Fibroblast of villous mesenchyme (primary cell): ENCODE measurements at regions not wholly inside any gene's neighbourhood (a gene's known extent, or its start where the extent isn't known, plus 50 kb on each side); places are given as distances from the start of the nearest gene placed in this dataset.

Source experiments
- DNase-seq: peaks from one replicate; pipeline ENCODE4 v3.0.0-alpha.2; 2010; ENCODE audit warnings: low read depth
- H3K4me3 ChIP-seq: 2 replicates; pipeline ENCODE4 v1.5.1; 2011; ENCODE audit warnings: low read depth, mild to moderate bottlenecking, low read length
- TF ChIP-seq, protein P1 (sequence below): IDR thresholded peaks from 2 replicates; pipeline ENCODE4 v1.5.1; 2012; ENCODE audit warnings: low read depth, mild to moderate bottlenecking, low read length; ENCODE audit not compliant: insufficient read depth

DNA sequence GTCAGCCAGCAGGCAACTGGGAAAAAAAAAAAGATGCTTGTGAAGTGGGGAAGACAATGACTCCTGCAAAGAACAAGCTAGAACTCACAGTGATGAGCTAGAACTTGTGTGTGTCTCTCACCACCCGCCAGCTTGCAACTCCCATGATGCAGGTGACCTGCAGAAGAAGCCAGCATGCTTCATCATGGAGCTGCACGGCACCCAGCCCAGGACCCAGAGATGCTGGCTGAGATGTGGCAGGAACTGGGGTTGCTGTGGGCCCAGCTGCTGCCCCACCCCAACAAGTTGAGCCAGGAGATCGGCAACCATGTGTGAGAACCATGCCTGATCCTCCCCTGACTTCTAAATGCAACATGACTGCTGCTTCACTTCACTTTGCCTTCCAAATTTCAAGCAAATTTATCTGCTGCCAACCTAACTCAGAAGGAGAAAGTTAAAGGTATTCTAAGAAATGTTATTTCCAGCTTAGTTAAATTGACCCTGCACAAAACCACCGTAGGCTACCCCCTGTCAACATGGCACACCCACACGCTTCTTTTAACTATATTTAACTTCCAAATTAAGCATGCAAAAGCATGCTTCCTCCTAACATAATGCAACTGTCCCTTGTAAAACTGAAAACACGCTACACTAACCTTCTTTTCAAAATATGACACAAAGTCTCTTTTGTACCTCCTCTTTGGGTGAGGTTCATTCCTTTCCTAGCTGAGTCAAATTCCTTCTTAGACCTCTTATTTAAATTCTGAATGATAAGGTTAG lies 166.0 kb upstream of the IGSF21 start:
- TF ChIP-seq, protein P1, sequence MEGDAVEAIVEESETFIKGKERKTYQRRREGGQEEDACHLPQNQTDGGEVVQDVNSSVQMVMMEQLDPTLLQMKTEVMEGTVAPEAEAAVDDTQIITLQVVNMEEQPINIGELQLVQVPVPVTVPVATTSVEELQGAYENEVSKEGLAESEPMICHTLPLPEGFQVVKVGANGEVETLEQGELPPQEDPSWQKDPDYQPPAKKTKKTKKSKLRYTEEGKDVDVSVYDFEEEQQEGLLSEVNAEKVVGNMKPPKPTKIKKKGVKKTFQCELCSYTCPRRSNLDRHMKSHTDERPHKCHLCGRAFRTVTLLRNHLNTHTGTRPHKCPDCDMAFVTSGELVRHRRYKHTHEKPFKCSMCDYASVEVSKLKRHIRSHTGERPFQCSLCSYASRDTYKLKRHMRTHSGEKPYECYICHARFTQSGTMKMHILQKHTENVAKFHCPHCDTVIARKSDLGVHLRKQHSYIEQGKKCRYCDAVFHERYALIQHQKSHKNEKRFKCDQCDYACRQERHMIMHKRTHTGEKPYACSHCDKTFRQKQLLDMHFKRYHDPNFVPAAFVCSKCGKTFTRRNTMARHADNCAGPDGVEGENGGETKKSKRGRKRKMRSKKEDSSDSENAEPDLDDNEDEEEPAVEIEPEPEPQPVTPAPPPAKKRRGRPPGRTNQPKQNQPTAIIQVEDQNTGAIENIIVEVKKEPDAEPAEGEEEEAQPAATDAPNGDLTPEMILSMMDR: no peak
- H3K4me3 ChIP-seq: no peak overlapping the region
- no peak for DNase-seq

DNA sequence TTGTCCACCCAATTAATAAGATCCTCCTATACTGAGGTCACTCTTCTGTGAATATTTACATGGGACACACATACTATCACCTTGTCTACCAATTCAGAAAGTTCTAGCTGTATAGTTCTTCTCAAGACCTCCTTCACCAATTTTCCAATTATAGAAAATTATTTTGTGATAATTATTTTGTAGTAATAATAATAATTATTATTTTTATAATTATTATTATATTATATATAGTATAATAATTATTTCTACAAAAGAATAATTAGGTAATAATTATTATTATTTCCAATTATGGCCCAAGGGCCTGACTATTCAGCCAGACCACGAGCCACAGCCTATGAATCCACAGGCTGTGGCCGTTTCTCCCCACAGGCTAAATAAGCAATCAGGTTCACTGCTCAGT lies 164.1 kb upstream of the IGSF21 start:
- no peak for DNase-seq
- TF ChIP-seq, protein P1: no peak
- no peak overlapping the region for H3K4me3 ChIP-seq

DNA sequence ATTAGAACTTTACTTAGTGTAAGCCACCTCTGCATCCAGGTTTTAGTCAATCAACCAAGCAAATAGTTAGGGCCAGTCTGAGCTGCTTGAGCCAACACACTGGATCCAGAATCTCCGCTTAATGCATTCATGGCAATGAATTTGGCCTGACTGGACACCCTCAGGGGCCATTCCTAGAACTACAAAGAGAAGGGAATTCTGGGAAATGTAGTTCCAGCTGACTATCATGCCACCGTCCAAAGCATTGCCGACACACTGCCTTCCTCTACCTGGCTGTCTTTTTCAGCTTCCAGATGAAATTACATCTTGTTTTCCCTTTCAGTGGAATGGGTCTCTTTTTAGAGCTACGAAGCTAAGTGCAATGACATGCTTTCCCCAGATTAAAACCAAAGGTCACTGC lies 163.0 kb upstream of the IGSF21 start:
- no peak overlapping the region for H3K4me3 ChIP-seq
- TF ChIP-seq, protein P1: no peak
- DNase-seq: no peak

DNA sequence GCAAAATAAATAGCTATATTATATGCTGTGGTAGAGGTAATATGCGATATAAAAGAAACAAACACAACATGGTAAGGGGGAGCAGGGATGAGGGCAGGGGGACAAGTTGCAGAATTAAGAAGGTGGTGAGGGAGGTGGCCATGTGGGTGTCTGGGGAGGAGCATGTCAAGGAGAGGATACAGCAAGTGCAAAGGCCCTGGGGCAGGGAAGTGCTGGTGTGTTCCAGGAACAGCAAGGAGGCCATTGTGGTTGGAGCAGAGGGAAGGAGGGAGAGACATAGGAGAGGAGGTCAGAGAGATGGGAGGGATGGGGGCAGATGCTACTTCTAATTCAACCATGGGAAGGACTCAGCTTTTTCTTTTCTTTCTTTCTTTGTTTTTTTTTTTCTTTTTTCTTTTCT lies 161.2 kb upstream of the IGSF21 start:
- TF ChIP-seq, protein P1: no peak
- DNase-seq: no peak
- no peak overlapping the region for H3K4me3 ChIP-seq

DNA sequence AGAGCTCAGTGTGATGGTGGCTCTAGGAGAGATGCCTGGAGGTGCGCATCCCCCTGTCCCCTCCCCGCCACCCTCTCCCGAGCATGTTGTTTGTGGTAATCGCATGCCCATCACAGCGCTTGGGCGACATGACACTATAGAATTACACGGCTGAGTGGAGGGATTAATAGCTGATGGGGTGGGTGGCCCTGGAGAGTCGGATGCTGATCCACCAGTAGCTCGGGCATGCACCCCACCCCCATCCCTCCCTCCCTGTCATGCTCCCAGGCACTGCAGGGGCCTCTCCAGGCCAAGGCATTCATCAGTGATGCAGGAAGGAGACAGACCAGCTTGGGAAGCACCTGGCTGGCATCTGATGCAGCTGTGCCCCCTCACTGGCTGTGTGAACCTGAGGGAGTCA lies 159.0 kb upstream of the IGSF21 start:
- DNase-seq: no peak
- no peak overlapping the region for H3K4me3 ChIP-seq
- TF ChIP-seq, protein P1: no peak

DNA sequence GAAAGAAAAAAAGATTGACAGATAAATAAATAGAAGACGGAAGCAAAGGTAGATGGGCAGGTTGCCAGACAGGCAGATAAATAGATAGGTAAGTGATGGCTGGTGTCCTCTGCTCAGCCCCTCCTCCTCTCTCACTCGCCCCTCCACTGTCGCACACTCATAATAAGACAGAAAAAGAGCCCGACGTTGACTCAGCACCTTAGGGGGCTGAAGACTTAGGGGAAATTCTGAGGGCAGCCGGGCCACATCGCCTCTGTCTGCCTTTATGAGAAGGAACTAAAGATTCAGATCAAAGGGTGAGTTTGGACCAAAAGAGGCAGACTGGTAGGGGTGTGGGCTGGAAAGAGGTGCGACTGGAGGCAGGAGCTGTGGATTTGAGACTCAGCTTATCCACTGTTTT lies 158.1 kb upstream of the IGSF21 start:
- no peak overlapping the region for H3K4me3 ChIP-seq
- no peak for DNase-seq
- TF ChIP-seq, protein P1: no peak

DNA sequence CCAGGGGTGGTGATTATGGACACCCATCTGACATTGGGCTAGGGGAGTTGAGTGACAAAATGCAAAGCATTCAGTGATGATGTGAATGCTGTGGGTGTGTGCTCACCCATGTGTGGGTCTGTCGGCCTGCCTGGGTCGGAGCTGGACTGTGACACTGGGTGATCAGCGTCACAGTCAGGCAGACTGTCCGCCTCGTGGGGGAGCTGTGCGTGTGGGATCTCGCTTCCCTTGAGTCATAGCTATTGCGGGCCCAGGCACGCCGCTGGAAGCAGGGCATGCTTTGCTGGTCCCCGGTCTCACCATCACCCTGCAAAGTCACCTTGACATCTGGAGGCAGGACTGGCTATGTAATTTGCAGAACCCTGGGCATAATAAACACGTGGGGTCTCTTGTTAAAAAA lies 156.9 kb upstream of the IGSF21 start:
- TF ChIP-seq, protein P1: no peak
- no peak for DNase-seq
- H3K4me3 ChIP-seq: no peak overlapping the region
